HG03469 (cell line): ENCODE measurements at regions not wholly inside any gene's neighbourhood (a gene's known extent, or its start where the extent isn't known, plus 50 kb on each side); places are given as distances from the start of the nearest gene placed in this dataset.

Experiments
- ATAC-seq: cut with Tn5 transposase; IDR thresholded peaks from one replicate; pipeline ENCODE4 v1.9.1; 2021; ENCODE audit warnings: mild to moderate bottlenecking, moderate library complexity, moderate number of reproducible peaks; ENCODE audit not compliant: unreplicated experiment

GRCh38 chr1:185375583-185375982 lies 58.5 kb upstream of the IVNS1ABP start:
- no peak for ATAC-seq

DNA sequence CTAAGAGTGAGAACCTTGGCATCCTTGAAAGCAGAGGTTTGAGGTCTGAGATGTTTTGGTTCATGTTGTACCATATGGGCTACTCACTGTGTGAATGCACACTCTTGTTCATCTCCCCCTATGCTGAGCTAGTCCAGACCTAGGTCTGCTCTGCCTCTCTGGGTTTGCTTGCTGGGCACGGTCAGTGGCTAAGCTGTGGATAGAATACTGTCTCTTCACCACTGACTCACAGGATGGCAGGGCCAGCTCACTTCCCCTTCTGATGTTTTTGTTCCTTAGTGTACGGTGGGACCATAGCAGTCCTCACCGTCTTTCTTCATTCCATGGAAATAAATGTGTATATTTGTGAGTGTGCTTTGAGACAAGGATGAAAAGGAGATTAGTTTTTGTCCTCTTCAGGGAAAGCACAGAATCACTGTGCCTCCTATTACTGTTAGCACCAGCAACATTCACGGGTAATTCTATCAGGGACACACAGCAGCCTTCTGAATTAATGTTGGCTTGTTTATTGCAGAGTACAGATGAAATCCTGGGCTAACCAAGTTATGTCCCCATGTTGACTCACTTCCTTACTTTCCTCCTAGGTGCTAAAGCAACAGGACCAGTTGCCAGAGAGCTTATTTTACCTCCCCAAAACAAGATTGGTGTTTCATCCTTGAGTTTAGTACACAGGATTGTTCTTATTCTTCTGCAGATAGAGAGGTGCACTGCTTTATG lies 56.9 kb upstream of the IVNS1ABP start:
- no peak for ATAC-seq

DNA sequence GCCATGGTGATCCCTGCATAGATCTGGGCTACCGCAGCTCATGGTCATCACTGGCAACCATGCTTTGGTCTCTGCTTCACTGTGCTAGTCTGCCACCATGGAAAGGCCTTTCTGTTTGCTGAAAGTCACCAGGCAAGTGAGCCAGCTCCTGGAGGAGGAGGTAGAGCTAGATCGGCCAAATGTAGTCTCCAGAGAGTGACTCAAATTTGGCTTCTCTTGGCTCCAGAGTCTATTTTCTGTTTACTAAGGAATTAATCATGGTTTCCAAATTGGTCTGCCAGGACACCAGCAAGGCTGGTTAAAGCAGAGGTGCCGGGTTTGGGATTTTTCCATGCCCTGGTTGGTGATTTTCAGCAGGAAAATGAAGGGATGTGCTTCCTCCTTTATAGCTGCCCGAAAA lies 52.7 kb upstream of the IVNS1ABP start:
- ATAC-seq: no peak

DNA sequence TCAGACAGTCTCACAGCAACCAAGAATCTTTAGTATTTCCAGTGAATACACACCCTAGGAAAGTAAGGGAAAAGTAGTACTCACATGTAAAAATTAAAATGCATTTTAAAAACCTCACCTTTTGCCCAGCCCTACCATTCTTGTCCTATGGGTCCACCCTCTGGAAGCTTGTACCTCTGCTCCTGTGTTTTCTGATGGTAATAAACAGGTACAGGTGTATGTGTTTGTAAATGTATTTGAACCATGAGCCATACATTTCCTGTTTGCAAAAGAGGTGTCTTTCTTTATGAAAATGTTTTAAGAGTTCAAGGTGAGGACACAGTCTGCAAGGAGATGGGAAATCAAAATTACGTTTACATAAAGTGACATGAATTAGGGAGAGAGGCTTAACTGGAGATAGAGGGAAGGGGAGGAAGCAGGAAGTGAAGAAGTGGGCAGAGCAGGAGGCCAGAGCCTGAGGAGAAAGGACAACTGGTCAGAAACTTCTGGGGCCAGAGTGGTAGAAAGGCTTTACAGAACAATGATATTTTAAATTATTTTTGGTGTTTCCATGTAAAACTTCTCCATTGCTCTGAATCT lies 52.0 kb upstream of the IVNS1ABP start:
- no peak for ATAC-seq

DNA sequence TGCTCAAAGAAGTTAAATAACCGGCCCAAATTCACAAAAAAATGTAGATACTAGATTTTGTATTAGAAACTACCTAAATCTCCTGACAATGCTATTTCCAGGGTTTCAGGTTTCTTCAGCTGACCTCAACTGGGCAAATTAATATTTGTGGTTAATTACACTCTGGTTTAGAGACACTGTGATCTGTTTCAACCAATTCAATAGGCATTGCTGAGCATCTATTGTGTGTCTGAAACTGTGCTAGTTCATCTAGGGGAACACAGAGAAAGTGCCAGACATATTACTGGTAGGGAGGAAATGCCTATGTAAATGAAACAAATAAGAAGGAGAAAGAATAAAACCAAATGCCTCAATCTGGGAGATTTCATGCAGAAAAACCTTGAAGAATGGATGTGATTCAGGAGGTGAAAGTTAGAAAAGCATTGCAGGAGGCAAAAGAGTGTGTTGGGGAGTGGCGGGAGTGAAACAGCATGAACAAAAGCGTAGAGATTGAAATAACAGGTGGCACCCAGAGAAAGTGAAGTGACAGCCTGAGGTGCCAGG lies 51.3 kb upstream of the IVNS1ABP start:
- no peak for ATAC-seq

- no peak for ATAC-seq
These were observed 50.2 kb upstream of the IVNS1ABP start for GRCh38 chr1:185367218-185367617.
